Epidermal melanocyte (primary cell): ENCODE measurements at regions not wholly inside any gene's neighbourhood (a gene's known extent, or its start where the extent isn't known, plus 50 kb on each side); places are given as distances from the start of the nearest gene placed in this dataset.

Source experiments
- DNase-seq: peaks from one replicate; pipeline ENCODE4 v3.0.0; 2011; ENCODE audit warnings: low spot score; ENCODE audit not compliant: insufficient read length

GRCh38 chr7:54955696-54956420, 63.0 kb upstream of the EGFR start:
- DNase-seq = no peak

DNA sequence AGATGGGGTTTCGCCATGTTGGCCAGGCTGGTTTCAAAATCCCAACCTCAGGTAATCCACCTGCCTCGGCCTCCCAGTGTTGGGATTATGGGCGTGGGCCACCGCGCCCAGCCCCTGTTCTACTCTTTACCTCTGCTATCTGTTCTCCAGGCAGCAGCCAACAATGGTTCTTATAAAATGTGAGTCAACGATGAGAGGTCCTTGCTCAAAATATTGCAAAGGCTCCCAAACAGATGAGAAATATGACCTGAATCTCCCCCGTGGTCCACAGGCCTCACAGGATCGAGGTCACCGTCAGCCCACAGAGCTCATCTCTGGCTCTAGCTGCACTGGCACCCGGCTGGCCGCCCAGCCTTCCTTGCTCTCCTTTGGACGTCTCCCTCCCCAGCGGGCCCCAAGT, 62.0 kb upstream of the EGFR start:
- no peak for DNase-seq

DNA sequence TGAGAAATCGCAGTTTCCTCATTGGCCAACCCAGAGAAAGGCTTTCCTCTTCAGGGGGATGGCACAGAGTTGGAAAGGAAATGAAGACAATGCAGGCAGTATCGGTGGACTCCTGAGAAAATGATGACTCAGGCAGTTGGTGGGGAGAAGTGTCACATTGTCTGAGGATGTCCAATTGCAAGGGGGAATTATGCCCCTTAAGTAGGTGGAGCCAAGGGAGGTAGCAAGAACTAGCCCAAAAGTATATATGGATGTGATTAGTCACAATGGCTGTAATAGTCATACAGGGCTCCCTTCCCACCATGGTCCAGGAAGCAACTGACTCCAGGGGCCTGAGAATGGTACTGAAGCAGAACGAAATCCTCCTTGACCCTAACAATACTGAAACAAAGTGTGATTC, 58.3 kb upstream of the EGFR start:
- no peak for DNase-seq

DNA sequence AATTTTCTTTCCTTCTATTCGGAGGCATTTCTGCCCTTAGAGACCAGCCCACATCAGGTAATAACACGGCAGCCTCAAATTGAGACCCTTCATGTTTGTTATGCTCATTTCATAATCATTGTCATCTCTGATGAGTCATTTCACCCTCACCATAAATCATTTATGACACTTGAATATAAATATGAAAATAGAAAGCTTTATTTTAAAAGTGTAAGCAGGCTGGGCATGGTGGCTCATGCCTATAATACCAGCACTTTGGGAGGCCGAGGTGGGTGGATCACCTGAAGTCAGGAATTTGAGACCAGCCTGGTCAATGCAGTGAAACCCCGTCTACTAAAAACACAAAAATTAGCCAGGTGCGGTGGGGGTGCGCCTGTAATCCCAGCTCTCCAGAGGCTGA, 57.4 kb upstream of the EGFR start:
- no peak for DNase-seq

GRCh38 chr7:54963155-54963554, 55.7 kb upstream of the EGFR start:
- no peak for DNase-seq

- DNase-seq = no peak
These were observed 54.7 kb upstream of the EGFR start for GRCh38 chr7:54964136-54964535.

GRCh38 chr7:54967377-54967776, 51.4 kb upstream of the EGFR start:
- DNase-seq = no peak

GRCh38 chr7:54968018-54968417, 50.8 kb upstream of the EGFR start:
- DNase-seq = no peak
